ENCODE measurements at regions not wholly inside any gene's neighbourhood (a gene's known extent, or its start where the extent isn't known, plus 50 kb on each side); places are given as distances from the start of the nearest gene placed in this dataset.
"Not testable (repeated sequence)": the region's sequence is repeated elsewhere in the genome, so short reads cannot be mapped to it uniquely, and the experiment has no call there.

- Histone ChIP-seq H3K4me2 (ENCODE audit: low read depth, low read length) (no peak overlapping the region), H3K9me3 (replicated peaks; ENCODE audit: insufficient read depth, low read length) (no peaks in the 10 kb centered on the region), H4K20me1 (ENCODE audit: insufficient read depth, low read length) (no peaks in the 10 kb centered on the region), H3K9me2 (replicated peaks; ENCODE audit: insufficient read depth, low read length) (no peaks in the 10 kb centered on the region), H3K4me3 (ENCODE audit: low read length) (no peak overlapping the region), H3F3A (ENCODE audit: insufficient read depth, low read length) (no peaks in the 10 kb centered on the region), H3K4me1 (ENCODE audit: low read length) (peaks cover 15% of the 10 kb centered on the region), H3K27ac (ENCODE audit: low read length) (no peak overlapping the region), H3K36me3 (replicated peaks; ENCODE audit: insufficient read depth, low read length) (no peaks in the 10 kb centered on the region), H3K9ac (ENCODE audit: low read length) (no peak overlapping the region), H2AFZ (ENCODE audit: low read length) (no peak overlapping the region), H3K79me2 (ENCODE audit: low read length) (no peaks in the 10 kb centered on the region), H3K27me3 (replicated peaks; ENCODE audit: insufficient read depth, low read length) (no peaks in the 10 kb centered on the region)
- DNase-seq = no peak
- TF ChIP-seq EZH2phosphoT487 (IDR thresholded peaks at IDR 0.05; ENCODE audit: low read length) (no peak), EZH2 (optimal IDR thresholded peaks at IDR 0.05; ENCODE audit: low read depth, low read length) (no peak)
- TF ChIP-seq, protein P1, sequence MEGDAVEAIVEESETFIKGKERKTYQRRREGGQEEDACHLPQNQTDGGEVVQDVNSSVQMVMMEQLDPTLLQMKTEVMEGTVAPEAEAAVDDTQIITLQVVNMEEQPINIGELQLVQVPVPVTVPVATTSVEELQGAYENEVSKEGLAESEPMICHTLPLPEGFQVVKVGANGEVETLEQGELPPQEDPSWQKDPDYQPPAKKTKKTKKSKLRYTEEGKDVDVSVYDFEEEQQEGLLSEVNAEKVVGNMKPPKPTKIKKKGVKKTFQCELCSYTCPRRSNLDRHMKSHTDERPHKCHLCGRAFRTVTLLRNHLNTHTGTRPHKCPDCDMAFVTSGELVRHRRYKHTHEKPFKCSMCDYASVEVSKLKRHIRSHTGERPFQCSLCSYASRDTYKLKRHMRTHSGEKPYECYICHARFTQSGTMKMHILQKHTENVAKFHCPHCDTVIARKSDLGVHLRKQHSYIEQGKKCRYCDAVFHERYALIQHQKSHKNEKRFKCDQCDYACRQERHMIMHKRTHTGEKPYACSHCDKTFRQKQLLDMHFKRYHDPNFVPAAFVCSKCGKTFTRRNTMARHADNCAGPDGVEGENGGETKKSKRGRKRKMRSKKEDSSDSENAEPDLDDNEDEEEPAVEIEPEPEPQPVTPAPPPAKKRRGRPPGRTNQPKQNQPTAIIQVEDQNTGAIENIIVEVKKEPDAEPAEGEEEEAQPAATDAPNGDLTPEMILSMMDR (IDR thresholded peaks at IDR 0.05; ENCODE audit: low read length) = no peak
These were observed 237.6 kb upstream of the PTER start for GRCh38 chr10:16199216-16199615.

GRCh38 chr10:16223618-16224017, 213.2 kb upstream of the PTER start:
- H3K27ac ChIP-seq (ENCODE audit: low read length) = not testable (repeated sequence)

DNA sequence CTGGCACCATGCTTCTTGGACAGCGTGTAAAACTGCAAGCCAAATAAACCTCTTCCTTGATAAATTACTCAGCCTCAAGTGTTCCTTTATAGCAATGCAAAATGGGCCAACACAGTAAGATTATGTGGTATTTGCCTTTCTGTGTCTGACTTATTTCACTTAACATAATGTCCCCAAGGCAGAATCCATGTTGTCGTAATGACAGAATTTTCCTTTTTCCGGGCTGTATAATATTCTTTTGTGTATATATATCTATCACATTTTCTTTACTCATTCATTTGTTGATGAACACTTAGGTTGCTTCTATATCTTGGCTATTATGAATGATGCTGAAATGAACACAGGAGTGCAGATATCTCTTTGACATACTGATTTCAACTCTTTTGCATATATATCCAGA, 209.1 kb upstream of the PTER start:
- no peaks in the 10 kb centered on the region for H3K9me2 ChIP-seq (replicated peaks; ENCODE audit: insufficient read depth, low read length)
- no peak for DNase-seq
- no peak overlapping the region for H3K9ac ChIP-seq (ENCODE audit: low read length)
- no peaks in the 10 kb centered on the region for H4K20me1 ChIP-seq (ENCODE audit: insufficient read depth, low read length)
- H3K4me3 ChIP-seq (ENCODE audit: low read length) = no peak overlapping the region
- H3K27me3 ChIP-seq (replicated peaks; ENCODE audit: insufficient read depth, low read length) = no peaks in the 10 kb centered on the region
- H3K36me3 ChIP-seq (replicated peaks; ENCODE audit: insufficient read depth, low read length) = no peaks in the 10 kb centered on the region
- no peak overlapping the region for H3K4me2 ChIP-seq (ENCODE audit: low read depth, low read length)
- no peaks in the 10 kb centered on the region for H3F3A ChIP-seq (ENCODE audit: insufficient read depth, low read length)
- no peaks in the 10 kb centered on the region for H3K79me2 ChIP-seq (ENCODE audit: low read length)
- H3K4me1 ChIP-seq (ENCODE audit: low read length) = 0 out of 2 replicates have a peak, but pooled peaks cover 5% of the 10 kb centered on the region
- H3K27ac ChIP-seq (ENCODE audit: low read length) = no peak overlapping the region
- TF ChIP-seq, protein P1 (IDR thresholded peaks at IDR 0.05; ENCODE audit: low read length) = no peak
- TF ChIP-seq EZH2 (optimal IDR thresholded peaks at IDR 0.05; ENCODE audit: low read depth, low read length) (no peak), EZH2phosphoT487 (IDR thresholded peaks at IDR 0.05; ENCODE audit: low read length) (no peak)
- H3K9me3 ChIP-seq (replicated peaks; ENCODE audit: insufficient read depth, low read length) = no peaks in the 10 kb centered on the region
- no peak overlapping the region for H2AFZ ChIP-seq (ENCODE audit: low read length)

More at GRCh38 chr10:16223618-16224017, 213.2 kb upstream of the PTER start:
- H3K79me2 ChIP-seq (ENCODE audit: low read length); DNase-seq; H3K4me2 ChIP-seq (ENCODE audit: low read depth, low read length); H3F3A ChIP-seq (ENCODE audit: insufficient read depth, low read length); H3K4me3 ChIP-seq (ENCODE audit: low read length); H4K20me1 ChIP-seq (ENCODE audit: insufficient read depth, low read length); H3K9ac ChIP-seq (ENCODE audit: low read length); H3K36me3 ChIP-seq (replicated peaks; ENCODE audit: insufficient read depth, low read length); H3K27me3 ChIP-seq (replicated peaks; ENCODE audit: insufficient read depth, low read length); H3K9me3 ChIP-seq (replicated peaks; ENCODE audit: insufficient read depth, low read length); H3K9me2 ChIP-seq (replicated peaks; ENCODE audit: insufficient read depth, low read length); H3K4me1 ChIP-seq (ENCODE audit: low read length); H2AFZ ChIP-seq (ENCODE audit: low read length): not testable (repeated sequence)

DNA sequence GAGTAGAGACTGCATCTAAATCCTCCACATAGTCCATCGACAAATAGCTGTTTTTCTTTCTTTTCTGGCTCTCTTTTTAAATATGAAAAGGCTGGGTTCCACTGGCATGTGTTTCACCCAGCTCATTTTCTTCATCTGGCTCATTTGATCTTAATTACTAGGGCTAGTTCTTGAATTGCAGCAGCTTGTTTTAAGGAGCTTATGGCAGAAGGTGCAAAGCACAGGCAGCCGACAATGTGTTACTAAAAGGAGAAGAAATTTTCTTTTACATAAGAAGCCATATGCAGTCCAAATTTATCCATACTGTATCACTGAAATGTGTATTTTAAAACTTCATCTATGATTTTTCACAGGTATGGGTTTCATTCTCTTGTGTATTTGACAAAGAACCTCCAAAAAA, 205.6 kb upstream of the PTER start:
- H3K9me3 ChIP-seq (replicated peaks; ENCODE audit: insufficient read depth, low read length) = no peaks in the 10 kb centered on the region
- DNase-seq = no peak
- no peak overlapping the region for H3K4me2 ChIP-seq (ENCODE audit: low read depth, low read length)
- no peak overlapping the region for H3K9ac ChIP-seq (ENCODE audit: low read length)
- no peaks in the 10 kb centered on the region for H3K79me2 ChIP-seq (ENCODE audit: low read length)
- TF ChIP-seq, protein P1 (IDR thresholded peaks at IDR 0.05; ENCODE audit: low read length) = no peak
- no peak for TF ChIP-seq EZH2 (optimal IDR thresholded peaks at IDR 0.05; ENCODE audit: low read depth, low read length)
- TF ChIP-seq EZH2phosphoT487 (IDR thresholded peaks at IDR 0.05; ENCODE audit: low read length) = no peak
- no peaks in the 10 kb centered on the region for H4K20me1 ChIP-seq (ENCODE audit: insufficient read depth, low read length)
- H3K36me3 ChIP-seq (replicated peaks; ENCODE audit: insufficient read depth, low read length) = no peaks in the 10 kb centered on the region
- H3K27ac ChIP-seq (ENCODE audit: low read length) = no peak overlapping the region
- H3K9me2 ChIP-seq (replicated peaks; ENCODE audit: insufficient read depth, low read length) = no peaks in the 10 kb centered on the region
- no peaks in the 10 kb centered on the region for H3K27me3 ChIP-seq (replicated peaks; ENCODE audit: insufficient read depth, low read length)
- H3F3A ChIP-seq (ENCODE audit: insufficient read depth, low read length) = no peaks in the 10 kb centered on the region
- H2AFZ ChIP-seq (ENCODE audit: low read length) = no peak overlapping the region
- H3K4me1 ChIP-seq (ENCODE audit: low read length) = 0 out of 2 replicates have a peak, but pooled peaks cover 5% of the 10 kb centered on the region
- H3K4me3 ChIP-seq (ENCODE audit: low read length) = no peak overlapping the region
